Left lung (tissue), 4 donors: ENCODE measurements at regions not wholly inside any gene's neighbourhood (a gene's known extent, or its start where the extent isn't known, plus 50 kb on each side); places are given as distances from the start of the nearest gene placed in this dataset.
A peak's percentile ranks its signal among the peaks of the same experiment; 100 is the strongest.
"Not testable (repeated sequence)": the region's sequence is repeated elsewhere in the genome, so short reads cannot be mapped to it uniquely, and the experiment has no call there.

Source experiments
- ATAC-seq: fragments of 200-7000 bp; cut with Tn5 transposase; one replicate; pipeline ENCODE4 v1.9.1; 2020; ENCODE audit warnings: moderate library complexity
- DNase-seq, 4 donors: peaks; one replicate each; pipeline ENCODE4 v3.0.0-alpha.2; 2013 to 2020
- H3K27ac ChIP-seq, 2 donors: fragments of 200-600 bp; sonication (generic) in 1 of 2; one replicate each; pipeline versions ENCODE4 v1.5.0 to v1.8.0; 2020 to 2021
- H3K27me3 ChIP-seq, 2 donors: fragments of 200-600 bp; sonication (generic) in 1 of 2; one replicate each; pipeline versions ENCODE4 v1.5.0 to v1.8.0; 2020 to 2021
- H3K36me3 ChIP-seq, 2 donors: fragments of 200-600 bp; sonication (generic) in 1 of 2; one replicate each; pipeline versions ENCODE4 v1.5.0 to v1.8.0; 2020 to 2021
- H3K4me1 ChIP-seq, 2 donors: fragments of 200-600 bp; one replicate each; pipeline ENCODE4 v1.8.0; 2021
- H3K4me3 ChIP-seq, 2 donors: fragments of 200-600 bp; sonication (generic) in 1 of 2; one replicate each; pipeline versions ENCODE4 v1.5.0 to v1.8.0; 2020 to 2021; ENCODE audit warnings: mild to moderate bottlenecking in 1 of 2
- H3K9me3 ChIP-seq, 2 donors: fragments of 200-600 bp; sonication (generic) in 1 of 2; one replicate each; pipeline versions ENCODE4 v1.5.0 to v1.8.0; 2020 to 2021
- intact Hi-C, 2 donors: fragments of 100-400 bp; cut with DNase I; formaldehyde crosslinking; loops; one replicate each; pipeline versions ENCODE4 v1.11.2 to v1.14.2; 2022
- TF ChIP-seq, protein P1 (sequence below), 2 donors: fragments of 200-600 bp; sonication (generic) in 1 of 2; IDR thresholded peaks; one replicate each; pipeline versions ENCODE4 v1.5.0 to v1.8.0; 2021; ENCODE audit warnings: antibody characterized with exemption in 2 of 2
- donor health status: DM: no; HTN: yes; CAD: no.
- donor health status: DM: no; HTN: no; CAD: no.

DNA sequence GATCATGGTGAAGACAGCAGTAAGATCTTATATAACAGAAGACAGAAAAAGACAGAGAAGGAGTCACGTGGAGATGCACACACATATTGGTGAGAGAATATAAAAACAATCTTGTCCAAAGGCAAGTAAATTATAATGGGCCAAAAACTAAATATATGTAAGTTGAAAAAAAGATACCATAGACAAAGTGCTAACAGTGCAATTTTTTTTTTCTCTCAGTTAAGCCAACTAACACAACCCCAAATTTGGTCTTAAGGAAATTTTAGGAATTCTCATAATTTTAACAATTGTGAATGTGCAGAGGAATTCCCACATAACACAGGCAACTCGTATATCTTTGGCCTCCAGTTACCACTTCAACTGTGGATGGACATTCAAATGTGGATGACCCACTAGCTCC lies 432.2 kb downstream of the SOX2 start:
- no peaks in the 10 kb centered on the region for H3K27me3 ChIP-seq

DNA sequence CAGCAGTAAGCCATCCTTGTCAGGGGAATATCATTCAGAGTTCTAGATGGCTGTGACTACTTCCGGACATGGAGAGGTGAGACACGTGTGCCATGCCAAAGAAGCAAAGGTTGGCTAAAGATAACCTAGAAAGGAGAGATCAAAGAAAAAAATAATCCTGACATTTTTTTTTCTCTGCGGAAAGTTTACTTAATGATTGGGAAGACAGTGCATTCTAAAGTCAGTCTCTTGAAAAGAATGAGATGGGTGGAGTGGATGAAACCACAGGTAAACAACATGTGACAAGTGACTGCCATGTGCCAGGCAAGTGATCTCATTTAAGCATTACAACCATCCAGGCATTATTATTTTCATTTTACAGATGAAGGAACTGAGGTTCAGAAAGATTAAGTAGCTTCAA lies 436.6 kb downstream of the SOX2 start:
- TF ChIP-seq, protein P1, sequence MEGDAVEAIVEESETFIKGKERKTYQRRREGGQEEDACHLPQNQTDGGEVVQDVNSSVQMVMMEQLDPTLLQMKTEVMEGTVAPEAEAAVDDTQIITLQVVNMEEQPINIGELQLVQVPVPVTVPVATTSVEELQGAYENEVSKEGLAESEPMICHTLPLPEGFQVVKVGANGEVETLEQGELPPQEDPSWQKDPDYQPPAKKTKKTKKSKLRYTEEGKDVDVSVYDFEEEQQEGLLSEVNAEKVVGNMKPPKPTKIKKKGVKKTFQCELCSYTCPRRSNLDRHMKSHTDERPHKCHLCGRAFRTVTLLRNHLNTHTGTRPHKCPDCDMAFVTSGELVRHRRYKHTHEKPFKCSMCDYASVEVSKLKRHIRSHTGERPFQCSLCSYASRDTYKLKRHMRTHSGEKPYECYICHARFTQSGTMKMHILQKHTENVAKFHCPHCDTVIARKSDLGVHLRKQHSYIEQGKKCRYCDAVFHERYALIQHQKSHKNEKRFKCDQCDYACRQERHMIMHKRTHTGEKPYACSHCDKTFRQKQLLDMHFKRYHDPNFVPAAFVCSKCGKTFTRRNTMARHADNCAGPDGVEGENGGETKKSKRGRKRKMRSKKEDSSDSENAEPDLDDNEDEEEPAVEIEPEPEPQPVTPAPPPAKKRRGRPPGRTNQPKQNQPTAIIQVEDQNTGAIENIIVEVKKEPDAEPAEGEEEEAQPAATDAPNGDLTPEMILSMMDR (IDR thresholded peaks at IDR 0.05): no peak
- no peak overlapping the region for H3K27ac ChIP-seq
- no peak for ATAC-seq
- no peaks in the 10 kb centered on the region for H3K27me3 ChIP-seq
- no peak for DNase-seq
- no peaks in the 10 kb centered on the region for H3K36me3 ChIP-seq
- intact Hi-C loops: no loop called here
- no peak overlapping the region for H3K4me3 ChIP-seq
- no peaks in the 10 kb centered on the region for H3K4me1 ChIP-seq
- peaks cover 4 to 21% of the 10 kb centered on the region in 2 donors for H3K9me3 ChIP-seq

More for the DNA sequence above, 432.2 kb downstream of the SOX2 start:
- intact Hi-C loops: loop anchor here in 1 of 2 donors (5.0 kb wide), 1 partner anchor 343 kb away; no protein-coding TSS in a partner anchor
- no peak overlapping the region for H3K27ac ChIP-seq
- H3K4me1 ChIP-seq: no peaks in the 10 kb centered on the region
- no peaks in the 10 kb centered on the region for H3K9me3 ChIP-seq
- TF ChIP-seq, protein P1 (IDR thresholded peaks at IDR 0.05): no peak
- no peak overlapping the region for H3K4me3 ChIP-seq
- no peak for ATAC-seq
- no peaks in the 10 kb centered on the region for H3K36me3 ChIP-seq
- DNase-seq: no peak

DNA sequence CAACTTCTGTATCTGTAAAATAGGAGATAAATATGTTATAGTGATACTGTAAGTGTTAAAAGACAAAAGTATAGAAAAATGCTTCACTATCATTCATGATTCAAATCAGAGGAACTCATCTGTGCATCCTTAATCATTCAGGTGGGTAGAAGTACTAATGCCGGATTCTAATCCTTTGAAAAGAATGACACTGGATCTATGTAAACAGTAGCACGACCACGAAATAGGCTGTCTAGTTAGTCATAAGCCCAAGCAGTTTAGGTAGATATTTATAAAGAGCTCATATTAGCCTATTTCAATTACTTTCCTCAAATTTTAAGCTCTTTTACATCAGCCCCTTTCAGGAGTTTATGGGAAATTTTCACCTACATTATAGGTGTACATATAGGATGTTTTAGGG lies 437.9 kb downstream of the SOX2 start:
- no peak for ATAC-seq
- intact Hi-C loops: no loop called here
- H3K27ac ChIP-seq: no peak overlapping the region
- H3K27me3 ChIP-seq: no peaks in the 10 kb centered on the region
- H3K4me1 ChIP-seq: no peaks in the 10 kb centered on the region
- H3K36me3 ChIP-seq: no peaks in the 10 kb centered on the region
- peaks cover 4 to 24% of the 10 kb centered on the region in 2 donors for H3K9me3 ChIP-seq
- H3K4me3 ChIP-seq: no peak overlapping the region
- TF ChIP-seq, protein P1 (IDR thresholded peaks at IDR 0.05): no peak
- no peak for DNase-seq

DNA sequence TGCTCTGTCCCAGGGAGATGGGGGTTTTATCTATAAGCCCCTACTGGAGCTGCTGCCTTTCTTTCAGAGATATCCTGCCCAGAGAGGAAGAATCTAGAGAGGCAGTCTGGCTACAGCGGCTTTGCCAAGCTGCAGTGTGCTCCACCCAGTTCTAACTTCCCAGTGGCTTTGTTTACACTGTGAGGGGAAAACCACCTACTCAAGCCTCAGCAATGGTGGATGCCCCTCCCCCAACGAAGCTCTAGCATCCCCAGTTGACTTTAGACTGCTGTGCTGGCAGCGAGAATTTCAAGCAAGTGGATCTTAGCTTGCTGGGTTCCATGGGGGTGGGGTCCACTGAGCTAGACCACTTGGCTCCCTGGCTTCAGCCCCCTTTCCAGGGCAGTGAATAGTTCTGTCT lies 444.6 kb downstream of the SOX2 start:
- DNase-seq (peak in 2 of 4 donors; percentile 31 to 53), ATAC-seq (peak; percentile 53)
- peaks cover 4 to 15% of the 10 kb centered on the region in 2 donors for H3K9me3 ChIP-seq
- intact Hi-C loops, H3K27ac ChIP-seq, H3K27me3 ChIP-seq, H3K36me3 ChIP-seq, H3K4me3 ChIP-seq, H3K4me1 ChIP-seq: not testable (repeated sequence)

DNA sequence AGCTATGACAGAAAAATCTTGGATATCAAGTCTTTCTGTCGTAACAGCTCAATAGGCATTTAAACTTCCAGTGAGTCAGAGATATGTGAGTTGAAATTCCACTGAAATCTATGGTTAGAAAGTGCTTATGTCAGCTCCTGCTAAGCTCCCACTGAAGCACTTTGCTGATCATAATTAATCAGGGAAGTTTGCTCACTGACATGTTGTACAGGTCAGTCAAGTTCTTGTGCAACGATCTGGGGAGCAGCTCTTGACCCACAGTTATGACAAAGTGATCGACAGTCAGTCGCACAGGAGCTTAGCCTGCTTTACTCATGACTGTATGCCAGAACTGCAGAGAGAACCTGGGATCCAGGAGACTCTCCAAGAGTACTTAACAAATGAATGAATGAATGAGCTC lies 453.5 kb downstream of the SOX2 start:
- H3K27me3 ChIP-seq: no peaks in the 10 kb centered on the region
- TF ChIP-seq, protein P1 (IDR thresholded peaks at IDR 0.05): no peak
- no peaks in the 10 kb centered on the region for H3K4me1 ChIP-seq
- H3K27ac ChIP-seq: no peak overlapping the region
- no peak overlapping the region for H3K4me3 ChIP-seq
- H3K9me3 ChIP-seq: no peaks in the 10 kb centered on the region
- peak; percentile 94 for ATAC-seq
- peak in 3 of 4 donors; percentile 12 to 55 (median 53) for DNase-seq
- no peaks in the 10 kb centered on the region for H3K36me3 ChIP-seq
- intact Hi-C loops: no loop called here

DNA sequence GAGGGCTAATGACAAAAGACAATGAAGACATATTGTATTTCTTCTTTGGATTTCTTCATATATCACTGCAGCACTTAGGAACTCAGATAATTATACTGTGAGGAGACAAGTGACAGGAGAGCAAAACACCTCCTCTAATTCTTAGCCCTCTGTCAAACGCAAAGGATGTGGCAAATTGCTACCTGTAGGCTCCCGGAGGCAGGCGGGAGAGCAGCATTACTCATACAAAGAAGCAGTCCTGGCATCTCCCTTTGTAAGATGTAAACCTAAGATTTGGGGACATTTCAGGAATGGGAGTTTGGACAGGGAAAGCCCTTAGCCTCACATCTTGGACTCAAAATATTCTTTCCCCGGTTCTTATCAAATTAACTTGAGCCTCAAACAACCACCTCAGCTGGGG lies 460.8 kb downstream of the SOX2 start:
- intact Hi-C loops: no loop called here

More for the DNA sequence above, 460.8 kb downstream of the SOX2 start:
- H3K27me3 ChIP-seq: no peaks in the 10 kb centered on the region
- DNase-seq (no peak), ATAC-seq (no peak)
- TF ChIP-seq, protein P1 (IDR thresholded peaks at IDR 0.05): no peak
- no peaks in the 10 kb centered on the region for H3K36me3 ChIP-seq
- no peaks in the 10 kb centered on the region for H3K4me1 ChIP-seq
- no peaks in the 10 kb centered on the region for H3K9me3 ChIP-seq
- no peak overlapping the region for H3K27ac ChIP-seq
- no peak overlapping the region for H3K4me3 ChIP-seq
